HG03565 (cell line): ENCODE measurements at regions not wholly inside any gene's neighbourhood (a gene's known extent, or its start where the extent isn't known, plus 50 kb on each side); places are given as distances from the start of the nearest gene placed in this dataset.
"Not testable (repeated sequence)": the region's sequence is repeated elsewhere in the genome, so short reads cannot be mapped to it uniquely, and the experiment has no call there.

ENCODE experiments used
- ATAC-seq: cut with Tn5 transposase; IDR thresholded peaks from one replicate; pipeline ENCODE4 v1.9.1; 2021; ENCODE audit warnings: mild to moderate bottlenecking, moderate library complexity; ENCODE audit not compliant: unreplicated experiment

DNA sequence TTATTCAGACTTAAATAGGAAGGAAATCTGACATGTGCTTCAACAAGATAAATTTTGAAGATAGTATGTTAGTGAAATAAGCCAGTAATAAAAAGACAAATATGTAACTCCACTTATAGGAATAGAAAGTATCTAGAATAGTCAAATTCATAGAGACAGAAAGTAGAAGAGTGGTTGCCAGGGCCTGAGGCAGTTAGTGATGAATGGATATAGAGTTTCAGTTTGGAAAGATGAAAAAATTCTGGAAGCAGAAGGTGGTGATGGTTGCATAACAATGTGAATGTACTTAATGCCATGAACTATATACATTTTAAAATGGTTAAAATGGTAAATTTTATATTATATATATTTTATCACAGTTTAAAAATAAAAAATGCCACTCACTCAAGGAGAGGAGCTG is 54.3 kb downstream of the HAND2 start:
- no peak for ATAC-seq

DNA sequence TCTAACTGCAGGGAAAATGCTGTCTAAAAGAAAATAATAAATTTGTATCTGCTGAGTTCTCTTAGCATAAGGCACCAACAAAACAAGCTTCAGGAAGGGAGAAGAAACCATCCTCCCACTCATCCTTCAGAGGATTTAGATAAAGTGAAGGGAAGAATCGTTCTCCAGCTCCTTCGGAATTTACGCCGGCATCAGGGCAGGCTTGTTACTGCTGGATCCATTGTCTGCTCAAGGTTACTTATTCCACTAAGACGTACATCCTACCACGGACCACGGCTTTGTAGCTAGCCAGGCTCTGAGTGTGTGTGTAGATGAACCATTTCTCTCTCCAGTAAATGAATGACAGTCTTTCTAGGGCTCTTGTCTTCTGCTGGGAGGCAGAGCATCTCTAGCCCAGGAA is 60.4 kb downstream of the HAND2 start:
- ATAC-seq: no peak

DNA sequence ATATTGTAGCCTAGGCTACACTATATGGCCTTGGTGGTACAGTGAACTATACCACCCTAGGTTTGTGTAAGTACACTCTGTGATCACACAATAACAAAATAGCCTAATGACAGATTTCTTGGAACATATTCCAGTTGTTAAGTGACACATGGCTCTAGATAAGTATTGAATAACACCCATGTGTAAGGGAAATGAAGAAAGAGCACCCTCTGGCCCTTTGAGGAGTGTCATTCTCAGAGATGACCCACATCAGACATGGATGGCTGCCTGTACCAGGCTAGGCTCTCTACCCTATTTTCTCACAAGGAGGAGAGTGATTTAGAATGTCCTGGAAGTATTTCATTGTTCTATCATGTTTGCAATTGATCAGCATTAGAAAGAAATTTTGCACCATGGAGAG is 61.7 kb downstream of the HAND2 start:
- ATAC-seq: no peak

DNA sequence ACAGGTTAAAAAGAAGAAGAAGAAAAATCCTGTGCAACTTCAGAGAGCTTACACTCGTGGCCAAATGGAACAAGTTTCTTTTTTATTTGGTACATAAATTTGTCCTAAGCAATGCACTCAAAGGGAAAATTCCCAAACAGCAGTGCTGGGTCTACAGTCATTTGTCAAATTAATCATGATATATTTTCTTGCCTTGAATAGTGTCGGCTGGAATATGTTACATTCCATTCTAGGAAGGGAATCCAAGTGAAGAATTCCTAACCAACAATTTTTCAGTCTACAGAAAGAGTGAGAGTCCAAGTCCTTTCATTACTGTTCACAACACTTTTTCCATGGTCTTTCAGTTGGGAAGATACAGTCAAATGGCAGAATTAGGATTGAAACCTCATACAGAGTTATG is 63.9 kb downstream of the HAND2 start:
- no peak for ATAC-seq

DNA sequence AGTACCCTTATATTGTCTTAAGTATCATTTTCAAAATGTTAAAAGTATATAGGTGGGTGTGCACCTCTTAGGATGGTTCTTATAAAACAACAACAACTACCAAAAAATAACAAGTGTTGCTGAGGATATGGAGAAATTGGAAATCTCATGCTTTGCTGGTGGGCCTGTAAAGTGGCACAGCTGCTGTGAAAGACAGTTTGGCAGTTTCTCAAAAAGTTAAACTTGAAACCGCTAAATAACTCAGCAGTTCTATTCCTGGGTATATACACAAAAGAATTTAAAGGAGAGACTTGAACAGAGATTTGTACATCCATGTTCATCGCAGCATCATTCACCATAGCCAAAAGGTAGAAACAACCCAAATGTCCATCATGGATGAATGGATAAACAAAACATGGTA is 65.5 kb downstream of the HAND2 start:
- no peak for ATAC-seq

DNA sequence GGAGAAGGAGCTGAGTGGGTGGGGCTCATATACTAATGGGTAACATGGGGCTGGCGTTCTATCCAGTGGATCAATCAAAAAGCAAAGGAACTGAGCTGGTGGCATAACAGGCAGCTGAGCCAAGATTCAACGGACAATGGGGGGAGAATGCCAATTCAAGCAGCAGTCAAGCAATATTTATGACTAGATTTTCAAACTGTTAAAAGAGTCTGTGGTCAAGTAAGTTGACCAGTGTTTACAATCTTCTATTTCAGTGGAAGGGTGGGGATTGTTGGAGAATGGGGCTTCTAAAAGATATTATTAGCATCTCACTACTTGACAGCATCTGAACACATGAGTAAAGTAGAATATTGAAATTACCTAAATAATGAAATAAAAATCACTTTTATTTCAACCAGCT is 64.9 kb upstream of the SCRG1 start:
- no peak for ATAC-seq

DNA sequence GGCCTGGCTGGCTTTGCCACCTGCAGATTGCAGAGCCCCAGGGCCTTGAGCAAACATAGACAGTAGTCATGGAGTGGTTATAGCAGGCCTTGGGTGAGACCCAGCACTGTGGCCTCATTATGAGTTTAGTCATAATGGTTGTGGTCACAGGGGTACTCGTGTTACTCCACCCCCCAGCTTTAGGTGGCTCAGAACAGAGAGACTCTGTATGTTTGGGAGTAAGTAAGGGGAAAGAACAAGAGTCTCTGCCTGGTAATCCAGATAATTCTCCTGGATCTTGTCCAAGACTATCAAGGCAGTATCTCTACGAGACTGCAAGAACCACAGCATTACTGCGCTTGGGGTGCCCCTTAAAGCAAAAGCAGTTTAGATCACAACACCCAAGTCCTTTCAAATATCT is 62.3 kb upstream of the SCRG1 start:
- no peak for ATAC-seq

DNA sequence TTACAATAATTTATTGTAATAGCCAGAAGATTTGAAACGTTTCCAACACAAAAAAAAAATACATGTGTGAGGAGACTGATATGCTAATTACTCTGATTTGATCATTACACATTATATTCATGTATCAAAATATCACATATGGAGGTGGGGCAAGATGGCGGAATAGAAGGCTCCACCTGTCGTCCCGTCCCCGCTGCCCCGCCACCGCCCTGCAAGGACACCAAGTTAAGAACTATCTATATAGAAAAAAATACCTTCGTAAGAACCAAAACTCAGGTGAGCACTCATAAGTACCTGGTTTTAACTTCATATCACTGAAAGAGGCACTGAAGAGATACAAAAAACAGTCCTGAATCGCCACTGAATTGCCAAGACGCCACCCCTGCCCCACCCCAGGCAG is 60.9 kb upstream of the SCRG1 start:
- no peak for ATAC-seq

DNA sequence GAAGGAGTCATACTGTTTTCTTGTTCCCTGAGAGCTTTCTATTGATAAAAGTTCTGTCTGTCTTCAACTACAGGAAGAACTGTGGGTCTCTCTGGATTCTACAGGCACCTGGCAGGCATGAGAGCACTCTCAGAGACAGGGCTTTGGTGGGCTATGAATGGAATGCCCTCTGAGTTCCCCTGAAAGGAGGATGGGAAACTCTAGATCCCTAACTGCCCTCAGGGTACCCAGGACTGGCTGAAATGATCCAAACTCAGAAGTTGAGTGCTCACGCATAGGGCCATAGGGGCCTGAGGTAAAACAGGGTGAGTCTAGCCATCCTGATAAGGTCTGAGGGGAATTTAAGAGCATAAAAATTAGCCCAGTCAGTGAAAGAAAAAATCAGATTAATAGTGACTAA is 59.0 kb upstream of the SCRG1 start:
- no peak for ATAC-seq

DNA sequence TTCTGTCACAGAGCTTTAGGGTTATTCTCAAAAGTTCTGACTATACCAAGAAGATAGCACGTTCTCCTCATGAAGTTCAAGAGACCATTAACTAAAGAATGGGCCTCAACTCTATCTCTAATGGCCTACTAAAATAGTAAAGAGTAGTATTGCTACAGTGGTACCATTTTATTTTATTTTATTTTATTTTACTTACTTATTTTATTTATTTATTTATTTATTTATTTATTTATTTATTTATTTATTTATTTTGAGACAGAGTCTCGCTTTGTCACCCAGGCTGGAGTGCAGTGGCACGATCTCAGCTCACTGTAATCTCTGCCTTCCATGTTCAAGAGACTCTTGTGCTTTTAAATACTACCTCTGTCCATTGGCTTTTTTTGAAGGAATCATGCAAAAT is 52.5 kb upstream of the SCRG1 start:
- not testable (repeated sequence) for ATAC-seq

DNA sequence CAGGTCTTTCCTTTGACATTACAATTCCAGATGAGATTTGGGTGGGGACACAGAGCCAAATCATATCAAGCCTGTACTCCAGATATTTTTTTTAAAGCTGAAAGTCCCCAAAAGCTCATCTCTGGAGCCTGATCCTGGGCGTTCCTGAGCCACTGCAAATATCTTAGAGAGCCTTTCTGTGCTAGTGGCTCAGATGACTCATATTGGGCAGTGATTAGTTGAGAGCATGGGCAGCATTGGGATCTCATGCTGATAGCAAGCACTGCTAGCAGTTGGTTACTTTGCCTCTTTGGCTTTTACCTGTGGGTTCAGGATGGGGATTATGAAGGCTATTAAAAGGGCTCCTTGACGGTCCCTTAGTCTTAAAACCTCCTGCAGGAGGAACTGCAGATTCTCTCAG is 51.4 kb upstream of the SCRG1 start:
- ATAC-seq: no peak

DNA sequence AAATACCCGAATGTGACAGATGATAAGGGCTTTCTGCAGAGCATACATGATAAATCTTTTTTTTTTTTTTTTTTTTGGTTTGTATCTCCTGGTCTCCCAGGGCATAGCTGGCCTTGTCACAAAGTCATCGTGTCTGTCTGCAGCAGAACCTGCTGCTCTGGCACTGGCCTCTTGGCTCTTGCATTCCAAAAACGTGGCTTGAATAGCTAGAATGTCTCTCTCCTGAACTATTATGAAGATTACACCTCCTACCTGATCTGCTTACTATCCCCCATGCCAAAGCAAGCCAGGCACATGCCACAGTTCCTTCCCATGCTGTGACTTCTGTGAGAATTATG is 50.4 kb upstream of the SCRG1 start:
- ATAC-seq: no peak

DNA sequence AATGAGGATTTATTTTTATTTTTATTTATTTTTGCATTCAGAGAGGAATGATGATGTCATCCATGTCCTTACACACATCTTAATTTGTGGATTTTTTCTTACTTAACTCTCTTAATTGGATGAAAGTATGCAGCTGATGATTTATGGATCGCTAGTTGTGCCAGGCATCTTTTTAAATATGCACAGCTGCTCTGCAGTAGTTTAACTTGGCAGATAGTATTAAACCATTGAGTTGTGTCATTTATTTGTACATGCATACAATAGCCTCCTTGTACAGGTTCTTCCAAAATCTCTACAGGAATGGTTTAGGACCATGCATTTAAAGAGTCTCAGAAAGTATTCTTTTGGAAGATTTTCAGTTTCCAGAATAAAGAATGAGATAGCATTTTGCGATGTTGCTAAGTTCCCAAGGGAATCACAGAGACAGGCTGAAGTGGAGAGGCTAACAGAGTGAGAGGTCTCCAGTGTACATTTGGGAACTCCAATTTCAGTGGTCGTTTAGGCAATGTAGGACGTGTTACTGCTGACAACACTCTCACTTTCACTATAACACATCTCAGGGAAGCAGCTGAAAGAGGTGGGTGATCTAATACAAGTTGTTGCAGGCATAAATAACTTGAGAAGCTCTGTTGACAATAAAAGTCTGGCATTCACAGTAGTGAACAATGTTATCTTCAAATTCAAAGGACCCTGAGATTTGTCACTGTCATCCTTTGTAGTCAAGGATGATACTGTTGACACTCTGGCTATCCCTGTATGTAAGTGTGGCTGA is 49.9 kb upstream of the SCRG1 start:
- peak; percentile 61 for ATAC-seq
